ENCODE measurements at regions not wholly inside any gene's neighbourhood (a gene's known extent, or its start where the extent isn't known, plus 50 kb on each side); places are given as distances from the start of the nearest gene placed in this dataset.

DNA sequence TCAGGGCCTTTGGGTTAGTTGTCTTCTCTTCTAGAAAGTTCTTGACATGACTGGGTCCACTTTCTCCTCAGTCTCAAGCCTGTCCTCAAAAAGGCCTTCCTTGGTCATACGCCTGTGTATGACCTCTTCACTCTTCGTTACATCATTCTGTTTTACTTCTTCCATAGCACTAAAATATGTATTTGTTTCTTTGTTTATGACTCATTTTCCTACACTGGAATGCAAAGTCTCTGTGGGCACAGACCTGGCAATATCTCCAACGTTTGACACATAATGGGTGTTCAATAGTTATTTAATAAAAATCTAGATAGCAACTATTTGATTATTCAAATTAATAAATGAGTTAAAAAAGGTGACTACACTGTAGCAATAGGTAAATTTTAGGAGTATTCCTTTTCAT lies 85.1 kb downstream of the YIPF5 start:
- Histone ChIP-seq H3K4me1 (ENCODE audit: insufficient read depth, low read length) (no peaks in the 10 kb centered on the region), H3K4me2 (ENCODE audit: low read length) (no peak overlapping the region), H3K9ac (ENCODE audit: low read length) (no peak overlapping the region), H2AFZ (ENCODE audit: low read depth, low read length) (no peak overlapping the region), H3K27ac (ENCODE audit: low read depth, low read length) (no peak overlapping the region), H3K4me3 (ENCODE audit: insufficient read depth, low read depth, low read length) (no peak overlapping the region), H3K9me3 (ENCODE audit: insufficient read depth, low read depth, low read length) (no peaks in the 10 kb centered on the region), H3K36me3 (ENCODE audit: insufficient read depth, low read length) (no peaks in the 10 kb centered on the region), H3K27me3 (ENCODE audit: insufficient read depth, low read length) (no peaks in the 10 kb centered on the region), H3K79me2 (ENCODE audit: insufficient read depth, low read length) (no peaks in the 10 kb centered on the region), H4K20me1 (ENCODE audit: insufficient read depth, low read length) (no peaks in the 10 kb centered on the region)
- H3K4me3 Mint-ChIP-seq (ENCODE audit: unreplicated experiment) = no peak overlapping the region
- DNase-seq (ENCODE audit: low read depth) (no peak), FAIRE-seq (no peak)
- no peaks in the 10 kb centered on the region for H3K27me3 Mint-ChIP-seq (ENCODE audit: low read depth, unreplicated experiment)
- no peak for TF ChIP-seq EZH2 (IDR thresholded peaks at IDR 0.05; ENCODE audit: insufficient read depth, low read length)
- TF ChIP-seq, protein P1, sequence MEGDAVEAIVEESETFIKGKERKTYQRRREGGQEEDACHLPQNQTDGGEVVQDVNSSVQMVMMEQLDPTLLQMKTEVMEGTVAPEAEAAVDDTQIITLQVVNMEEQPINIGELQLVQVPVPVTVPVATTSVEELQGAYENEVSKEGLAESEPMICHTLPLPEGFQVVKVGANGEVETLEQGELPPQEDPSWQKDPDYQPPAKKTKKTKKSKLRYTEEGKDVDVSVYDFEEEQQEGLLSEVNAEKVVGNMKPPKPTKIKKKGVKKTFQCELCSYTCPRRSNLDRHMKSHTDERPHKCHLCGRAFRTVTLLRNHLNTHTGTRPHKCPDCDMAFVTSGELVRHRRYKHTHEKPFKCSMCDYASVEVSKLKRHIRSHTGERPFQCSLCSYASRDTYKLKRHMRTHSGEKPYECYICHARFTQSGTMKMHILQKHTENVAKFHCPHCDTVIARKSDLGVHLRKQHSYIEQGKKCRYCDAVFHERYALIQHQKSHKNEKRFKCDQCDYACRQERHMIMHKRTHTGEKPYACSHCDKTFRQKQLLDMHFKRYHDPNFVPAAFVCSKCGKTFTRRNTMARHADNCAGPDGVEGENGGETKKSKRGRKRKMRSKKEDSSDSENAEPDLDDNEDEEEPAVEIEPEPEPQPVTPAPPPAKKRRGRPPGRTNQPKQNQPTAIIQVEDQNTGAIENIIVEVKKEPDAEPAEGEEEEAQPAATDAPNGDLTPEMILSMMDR (IDR thresholded peaks at IDR 0.05; ENCODE audit: insufficient read depth, low read depth, low read length) = no peak
- H3K27ac Mint-ChIP-seq (ENCODE audit: unreplicated experiment) = no peak overlapping the region
- no peaks in the 10 kb centered on the region for H3K36me3 Mint-ChIP-seq (ENCODE audit: low read depth, unreplicated experiment)
- H3K4me1 Mint-ChIP-seq (ENCODE audit: low read depth, unreplicated experiment) = no peaks in the 10 kb centered on the region
- peaks cover 14% of the 10 kb centered on the region for H3K9me3 Mint-ChIP-seq (ENCODE audit: unreplicated experiment)

DNA sequence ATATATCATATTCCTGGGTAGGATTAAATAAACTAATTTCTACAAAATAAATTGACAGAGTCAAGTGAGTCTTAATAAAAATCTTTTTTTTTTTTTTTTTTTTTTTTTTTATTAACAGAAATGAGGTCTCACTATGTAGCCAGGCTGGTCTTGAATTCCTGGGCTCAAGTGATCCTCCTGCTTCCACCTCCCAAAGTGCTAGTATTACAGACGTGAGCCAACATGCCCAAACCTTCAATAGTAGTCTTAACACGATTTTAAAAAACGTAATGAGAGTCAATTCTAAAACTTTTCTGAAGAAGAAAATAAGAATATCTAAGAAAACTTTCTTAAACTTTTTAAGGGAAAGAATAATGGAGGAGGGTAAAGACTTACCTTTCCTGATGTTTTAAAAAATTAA lies 84.2 kb downstream of the YIPF5 start:
- H3K9me3 Mint-ChIP-seq (ENCODE audit: unreplicated experiment) = peaks cover 8% of the 10 kb centered on the region
- H3K27me3 Mint-ChIP-seq (ENCODE audit: low read depth, unreplicated experiment) = peaks cover 2% of the 10 kb centered on the region
- FAIRE-seq (no peak), DNase-seq (ENCODE audit: low read depth) (no peak)
- no peak overlapping the region for H3K9ac ChIP-seq (ENCODE audit: low read length)
- H3K36me3 ChIP-seq (ENCODE audit: insufficient read depth, low read length) = no peaks in the 10 kb centered on the region
- no peak overlapping the region for H3K4me3 ChIP-seq (ENCODE audit: insufficient read depth, low read depth, low read length)
- no peak overlapping the region for H2AFZ ChIP-seq (ENCODE audit: low read depth, low read length)
- no peaks in the 10 kb centered on the region for H4K20me1 ChIP-seq (ENCODE audit: insufficient read depth, low read length)
- no peak overlapping the region for H3K27ac Mint-ChIP-seq (ENCODE audit: unreplicated experiment)
- H3K36me3 Mint-ChIP-seq (ENCODE audit: low read depth, unreplicated experiment) = no peaks in the 10 kb centered on the region
- H3K27me3 ChIP-seq (ENCODE audit: insufficient read depth, low read length) = no peaks in the 10 kb centered on the region
- no peaks in the 10 kb centered on the region for H3K4me1 ChIP-seq (ENCODE audit: insufficient read depth, low read length)
- H3K4me2 ChIP-seq (ENCODE audit: low read length) = no peak overlapping the region
- no peak overlapping the region for H3K4me3 Mint-ChIP-seq (ENCODE audit: unreplicated experiment)
- H3K79me2 ChIP-seq (ENCODE audit: insufficient read depth, low read length) = no peaks in the 10 kb centered on the region
- H3K4me1 Mint-ChIP-seq (ENCODE audit: low read depth, unreplicated experiment) = no peaks in the 10 kb centered on the region
- TF ChIP-seq EZH2 (IDR thresholded peaks at IDR 0.05; ENCODE audit: insufficient read depth, low read length) = no peak
- TF ChIP-seq, protein P1 (IDR thresholded peaks at IDR 0.05; ENCODE audit: insufficient read depth, low read depth, low read length) = no peak
- H3K9me3 ChIP-seq (ENCODE audit: insufficient read depth, low read depth, low read length) = no peaks in the 10 kb centered on the region
- no peak overlapping the region for H3K27ac ChIP-seq (ENCODE audit: low read depth, low read length)

DNA sequence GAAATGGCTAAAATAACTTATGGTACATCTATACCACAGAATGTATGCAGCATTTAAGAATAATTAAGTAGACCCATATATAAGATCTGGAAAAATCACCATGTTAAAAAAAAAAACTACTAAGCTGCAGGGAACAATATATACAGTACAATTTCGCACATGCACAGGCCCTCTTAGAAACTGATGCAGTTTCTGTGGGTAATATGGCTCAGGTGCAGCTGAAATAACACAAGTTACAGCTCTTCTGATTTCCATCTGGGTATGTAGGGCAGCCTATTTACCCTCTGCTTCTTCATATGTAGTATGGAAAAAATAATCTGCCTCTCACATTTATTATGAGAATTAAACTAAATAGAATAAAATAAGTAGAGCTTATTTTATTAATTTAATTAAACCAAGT lies 82.9 kb downstream of the YIPF5 start:
- Mint-ChIP-seq H3K9me3 (ENCODE audit: unreplicated experiment) (no peaks in the 10 kb centered on the region), H3K27me3 (ENCODE audit: low read depth, unreplicated experiment) (peaks cover 5% of the 10 kb centered on the region), H3K36me3 (ENCODE audit: low read depth, unreplicated experiment) (no peaks in the 10 kb centered on the region), H3K4me3 (ENCODE audit: unreplicated experiment) (no peak overlapping the region), H3K27ac (ENCODE audit: unreplicated experiment) (no peak overlapping the region), H3K4me1 (ENCODE audit: low read depth, unreplicated experiment) (no peaks in the 10 kb centered on the region)
- no peak overlapping the region for H2AFZ ChIP-seq (ENCODE audit: low read depth, low read length)
- H3K4me1 ChIP-seq (ENCODE audit: insufficient read depth, low read length) = no peaks in the 10 kb centered on the region
- no peaks in the 10 kb centered on the region for H4K20me1 ChIP-seq (ENCODE audit: insufficient read depth, low read length)
- H3K27me3 ChIP-seq (ENCODE audit: insufficient read depth, low read length) = no peaks in the 10 kb centered on the region
- no peak overlapping the region for H3K9ac ChIP-seq (ENCODE audit: low read length)
- H3K79me2 ChIP-seq (ENCODE audit: insufficient read depth, low read length) = no peaks in the 10 kb centered on the region
- H3K4me3 ChIP-seq (ENCODE audit: insufficient read depth, low read depth, low read length) = no peak overlapping the region
- no peak for FAIRE-seq
- no peak overlapping the region for H3K27ac ChIP-seq (ENCODE audit: low read depth, low read length)
- TF ChIP-seq EZH2 (IDR thresholded peaks at IDR 0.05; ENCODE audit: insufficient read depth, low read length) = no peak
- H3K9me3 ChIP-seq (ENCODE audit: insufficient read depth, low read depth, low read length) = no peaks in the 10 kb centered on the region
- DNase-seq (ENCODE audit: low read depth) = no peak
- H3K4me2 ChIP-seq (ENCODE audit: low read length) = no peak overlapping the region
- no peaks in the 10 kb centered on the region for H3K36me3 ChIP-seq (ENCODE audit: insufficient read depth, low read length)
